ENCODE measurements at regions not wholly inside any gene's neighbourhood (a gene's known extent, or its start where the extent isn't known, plus 50 kb on each side); places are given as distances from the start of the nearest gene placed in this dataset.
"Not testable (repeated sequence)": the region's sequence is repeated elsewhere in the genome, so short reads cannot be mapped to it uniquely, and the experiment has no call there.

- no peaks in the 10 kb centered on the region for H3K27me3 Mint-ChIP-seq
- POLR2A ChIA-PET: no interaction called here
- H3K4me3 Mint-ChIP-seq: no peak overlapping the region
- H3K9me3 Mint-ChIP-seq: no peaks in the 10 kb centered on the region
- H3K4me1 Mint-ChIP-seq: no peaks in the 10 kb centered on the region
- DNase-seq: no peak
- no peaks in the 10 kb centered on the region for H3K36me3 Mint-ChIP-seq (ENCODE audit: low read depth)
- H3K27ac Mint-ChIP-seq: no peak overlapping the region
- CTCF ChIA-PET: no interaction called here
Measured at GRCh38 chr1:196071447-196071846, 536.8 kb downstream of the KCNT2 start.

- CTCF ChIA-PET: no interaction called here
- H3K4me3 Mint-ChIP-seq: no peak overlapping the region
- no peaks in the 10 kb centered on the region for H3K36me3 Mint-ChIP-seq (ENCODE audit: low read depth)
- H3K27me3 Mint-ChIP-seq: no peaks in the 10 kb centered on the region
- DNase-seq: no peak
- H3K27ac Mint-ChIP-seq: no peak overlapping the region
- no peaks in the 10 kb centered on the region for H3K9me3 Mint-ChIP-seq
- POLR2A ChIA-PET: no interaction called here
- H3K4me1 Mint-ChIP-seq: no peaks in the 10 kb centered on the region
Measured at GRCh38 chr1:196070940-196071339, 537.3 kb downstream of the KCNT2 start.

GRCh38 chr1:196063952-196064351 is 544.3 kb downstream of the KCNT2 start:
- Mint-ChIP-seq H3K27ac (no peak overlapping the region), H3K36me3 (ENCODE audit: low read depth) (no peaks in the 10 kb centered on the region), H3K27me3 (no peaks in the 10 kb centered on the region), H3K4me1 (no peaks in the 10 kb centered on the region), H3K4me3 (no peak overlapping the region), H3K9me3 (no peaks in the 10 kb centered on the region)
- CTCF ChIA-PET: no interaction called here
- DNase-seq: no peak
- POLR2A ChIA-PET: no interaction called here

GRCh38 chr1:196063294-196063693 is 544.9 kb downstream of the KCNT2 start:
- no peaks in the 10 kb centered on the region for H3K27me3 Mint-ChIP-seq
- no peak overlapping the region for H3K4me3 Mint-ChIP-seq
- ChIA-PET CTCF (no interaction called here), POLR2A (no interaction called here)
- H3K36me3 Mint-ChIP-seq (ENCODE audit: low read depth): no peaks in the 10 kb centered on the region
- H3K27ac Mint-ChIP-seq: no peak overlapping the region
- DNase-seq: no peak
- H3K9me3 Mint-ChIP-seq: no peaks in the 10 kb centered on the region
- H3K4me1 Mint-ChIP-seq: no peaks in the 10 kb centered on the region

- H3K4me3 Mint-ChIP-seq: no peak overlapping the region
- H3K36me3 Mint-ChIP-seq (ENCODE audit: low read depth): no peaks in the 10 kb centered on the region
- no peaks in the 10 kb centered on the region for H3K27me3 Mint-ChIP-seq
- no peak overlapping the region for H3K27ac Mint-ChIP-seq
- ChIA-PET POLR2A (no interaction called here), CTCF (no interaction called here)
- no peak for DNase-seq
- H3K4me1 Mint-ChIP-seq: no peaks in the 10 kb centered on the region
- no peaks in the 10 kb centered on the region for H3K9me3 Mint-ChIP-seq
Measured at GRCh38 chr1:196060539-196060938, 547.7 kb downstream of the KCNT2 start.

- no peaks in the 10 kb centered on the region for H3K4me1 Mint-ChIP-seq
- H3K27me3 Mint-ChIP-seq: no peaks in the 10 kb centered on the region
- no peaks in the 10 kb centered on the region for H3K36me3 Mint-ChIP-seq (ENCODE audit: low read depth)
- POLR2A ChIA-PET: no interaction called here
- H3K27ac Mint-ChIP-seq: no peak overlapping the region
- no peak for DNase-seq
- H3K4me3 Mint-ChIP-seq: no peak overlapping the region
- CTCF ChIA-PET: no interaction called here
- H3K9me3 Mint-ChIP-seq: no peaks in the 10 kb centered on the region
Measured at GRCh38 chr1:196059210-196059609, 549.0 kb downstream of the KCNT2 start.

- CTCF ChIA-PET: no interaction called here
- no peaks in the 10 kb centered on the region for H3K27me3 Mint-ChIP-seq
- no peaks in the 10 kb centered on the region for H3K36me3 Mint-ChIP-seq (ENCODE audit: low read depth)
- POLR2A ChIA-PET: no interaction called here
- no peaks in the 10 kb centered on the region for H3K9me3 Mint-ChIP-seq
- no peaks in the 10 kb centered on the region for H3K4me1 Mint-ChIP-seq
- H3K27ac Mint-ChIP-seq: no peak overlapping the region
- H3K4me3 Mint-ChIP-seq: no peak overlapping the region
- DNase-seq: no peak
Measured at GRCh38 chr1:196056966-196057365, 551.3 kb downstream of the KCNT2 start.

GRCh38 chr1:196049407-196049806 is 558.8 kb downstream of the KCNT2 start:
- H3K4me1 Mint-ChIP-seq: no peaks in the 10 kb centered on the region
- no peaks in the 10 kb centered on the region for H3K9me3 Mint-ChIP-seq
- POLR2A ChIA-PET: no interaction called here
- H3K36me3 Mint-ChIP-seq (ENCODE audit: low read depth): no peaks in the 10 kb centered on the region
- CTCF ChIA-PET: no interaction called here
- no peak overlapping the region for H3K27ac Mint-ChIP-seq
- no peak overlapping the region for H3K4me3 Mint-ChIP-seq
- DNase-seq: no peak
- H3K27me3 Mint-ChIP-seq: no peaks in the 10 kb centered on the region

- ChIA-PET CTCF (no interaction called here), POLR2A (no interaction called here)
- H3K4me1 Mint-ChIP-seq: no peaks in the 10 kb centered on the region
- no peaks in the 10 kb centered on the region for H3K27me3 Mint-ChIP-seq
- no peak overlapping the region for H3K27ac Mint-ChIP-seq
- peaks cover 6% of the 10 kb centered on the region for H3K9me3 Mint-ChIP-seq
- H3K4me3 Mint-ChIP-seq: no peak overlapping the region
- H3K36me3 Mint-ChIP-seq (ENCODE audit: low read depth): no peaks in the 10 kb centered on the region
- DNase-seq: no peak
Measured at GRCh38 chr1:196043268-196043667, 565.0 kb downstream of the KCNT2 start.

GRCh38 chr1:196034080-196034706 is 574.0 kb downstream of the KCNT2 start:
- H3K36me3 Mint-ChIP-seq (ENCODE audit: low read depth): no peaks in the 10 kb centered on the region
- no peak overlapping the region for H3K4me3 Mint-ChIP-seq
- H3K4me1 Mint-ChIP-seq: no peaks in the 10 kb centered on the region
- ChIA-PET CTCF (no interaction called here), POLR2A (no interaction called here)
- no peaks in the 10 kb centered on the region for H3K27me3 Mint-ChIP-seq
- no peak for DNase-seq
- H3K27ac Mint-ChIP-seq: no peak overlapping the region
- H3K9me3 Mint-ChIP-seq: peaks cover 10% of the 10 kb centered on the region

GRCh38 chr1:196031387-196031786 is 576.9 kb downstream of the KCNT2 start:
- H3K27ac Mint-ChIP-seq; POLR2A ChIA-PET; H3K27me3 Mint-ChIP-seq; CTCF ChIA-PET; DNase-seq; H3K9me3 Mint-ChIP-seq; H3K36me3 Mint-ChIP-seq (ENCODE audit: low read depth); H3K4me3 Mint-ChIP-seq; H3K4me1 Mint-ChIP-seq: not testable (repeated sequence)

GRCh38 chr1:196030455-196030854 is 577.8 kb downstream of the KCNT2 start:
- no peak overlapping the region for H3K4me3 Mint-ChIP-seq
- no peaks in the 10 kb centered on the region for H3K4me1 Mint-ChIP-seq
- POLR2A ChIA-PET: no interaction called here
- CTCF ChIA-PET: no interaction called here
- H3K27me3 Mint-ChIP-seq: no peaks in the 10 kb centered on the region
- DNase-seq: no peak
- H3K9me3 Mint-ChIP-seq: no peaks in the 10 kb centered on the region
- no peaks in the 10 kb centered on the region for H3K36me3 Mint-ChIP-seq (ENCODE audit: low read depth)
- no peak overlapping the region for H3K27ac Mint-ChIP-seq

- Mint-ChIP-seq H3K9me3 (no peaks in the 10 kb centered on the region), H3K4me3 (no peak overlapping the region), H3K27me3 (no peaks in the 10 kb centered on the region), H3K4me1 (no peaks in the 10 kb centered on the region), H3K36me3 (ENCODE audit: low read depth) (no peaks in the 10 kb centered on the region), H3K27ac (no peak overlapping the region)
- no peak for DNase-seq
- CTCF ChIA-PET: no interaction called here
- POLR2A ChIA-PET: no interaction called here
Measured at GRCh38 chr1:196029410-196029809, 578.8 kb downstream of the KCNT2 start.

- no peaks in the 10 kb centered on the region for H3K36me3 Mint-ChIP-seq (ENCODE audit: low read depth)
- ChIA-PET CTCF (no interaction called here), POLR2A (no interaction called here)
- no peak for DNase-seq
- no peaks in the 10 kb centered on the region for H3K27me3 Mint-ChIP-seq
- H3K9me3 Mint-ChIP-seq: no peaks in the 10 kb centered on the region
- H3K4me3 Mint-ChIP-seq: no peak overlapping the region
- no peaks in the 10 kb centered on the region for H3K4me1 Mint-ChIP-seq
- H3K27ac Mint-ChIP-seq: no peak overlapping the region
Measured at GRCh38 chr1:196027127-196027526, 581.1 kb downstream of the KCNT2 start.

GRCh38 chr1:196021174-196021573 is 587.1 kb downstream of the KCNT2 start:
- H3K4me3 Mint-ChIP-seq; H3K9me3 Mint-ChIP-seq; H3K27ac Mint-ChIP-seq; H3K4me1 Mint-ChIP-seq; H3K27me3 Mint-ChIP-seq; CTCF ChIA-PET; H3K36me3 Mint-ChIP-seq (ENCODE audit: low read depth); POLR2A ChIA-PET; DNase-seq: not testable (repeated sequence)
